Stimulated activated CD4-positive, alpha-beta T cell treated with anti-CD3 and anti-CD28 coated beads, Interleukin-2, amount 100 ng/mL, for 48 hours (primary cell): ENCODE measurements at regions not wholly inside any gene's neighbourhood (a gene's known extent, or its start where the extent isn't known, plus 50 kb on each side); places are given as distances from the start of the nearest gene placed in this dataset.
A peak's percentile ranks its signal among the peaks of the same experiment; 100 is the strongest.

Experiments
- DNase-seq, 2 donors: peaks; one replicate each; pipeline ENCODE4 v3.0.0-alpha.2; 2020

- no peak for DNase-seq
These were observed 119.5 kb upstream of the RIMBP3 start for GRCh38 chr22:18731075-18731666.

- DNase-seq: peak; percentile 9 to 69
These were observed 118.7 kb upstream of the RIMBP3 start for GRCh38 chr22:18730410-18730809.
